Panc1 (cell line): ENCODE measurements at regions not wholly inside any gene's neighbourhood (a gene's known extent, or its start where the extent isn't known, plus 50 kb on each side); places are given as distances from the start of the nearest gene placed in this dataset.

Experiments used
- ATAC-seq: fragments of 200-7000 bp; cut with Tn5 transposase; 2 replicates; pipeline ENCODE4 v1.9.1; 2020; ENCODE audit warnings: mild to moderate bottlenecking, moderate library complexity
- BruUV-seq: library from RNA; stranded (reverse); fragments of 400-500 nt; replicated peaks from 2 replicates; lab custom pipeline; 2021; lab: Mats Ljungman, UMichigan
- CTCF ChIA-PET: fragments of 300-600 bp; sonication (Branson Sonifier 250); formaldehyde crosslinking; loops from one replicate; lab custom pipeline; 2022; ENCODE audit warnings: antibody characterized with exemption; lab: Charles Lee
- POLR2A ChIA-PET: fragments of 300-600 bp; sonication (Branson Sonifier 250); formaldehyde crosslinking; loops from one replicate; lab custom pipeline; 2022; ENCODE audit warnings: antibody characterized with exemption; lab: Charles Lee
- DNase-seq: peaks from one replicate; pipeline ENCODE4 v3.0.0-alpha.2; 2010; ENCODE audit warnings: low read depth, low spot score
- H3K27ac ChIP-seq: 2 replicates; pipeline ENCODE4 v1.5.1; 2011; ENCODE audit warnings: mild to moderate bottlenecking, low read length, inconsistent platforms
- H3K27me3 ChIP-seq: fragments of 200-500 bp; sonication (Bioruptor generic); 2 replicates; pipeline ENCODE4 v1.6.0; 2014; ENCODE audit warnings: low read length, inconsistent platforms; ENCODE audit not compliant: control insufficient read depth, insufficient read depth
- H3K36me3 ChIP-seq: fragments of 200-500 bp; sonication (Bioruptor generic); 2 replicates; pipeline ENCODE4 v1.5.1; 2014; ENCODE audit warnings: inconsistent platforms, mild to moderate bottlenecking, low read length, moderate library complexity; ENCODE audit not compliant: control insufficient read depth, insufficient read depth
- H3K4me1 ChIP-seq: 2 replicates; pipeline ENCODE4 v1.5.1; 2011; ENCODE audit warnings: inconsistent platforms, mild to moderate bottlenecking, low read length, moderate library complexity; ENCODE audit not compliant: control insufficient read depth, insufficient read depth
- H3K4me3 ChIP-seq, 2 experiments: 2 replicates each; pipeline ENCODE4 v1.5.1; 2011 to 2012; ENCODE audit warnings: low read depth in 2 of 2, low read length in 2 of 2, mild to moderate bottlenecking in 2 of 2, inconsistent platforms in 1 of 2, moderate library complexity in 1 of 2
- H3K9me3 ChIP-seq: fragments of 200-500 bp; sonication (Bioruptor generic); 2 replicates; pipeline ENCODE4 v1.5.1; 2014; ENCODE audit warnings: low read depth, mild to moderate bottlenecking, inconsistent platforms, low read length, moderate library complexity; ENCODE audit not compliant: control insufficient read depth, insufficient read depth
- CTCF ChIP-seq: fragments of 450-650 bp; IDR thresholded peaks from 2 replicates; pipeline ENCODE4 v1.5.1; 2017; ENCODE audit warnings: mild to moderate bottlenecking
- POLR2AphosphoS5 ChIP-seq: IDR thresholded peaks from 2 replicates; pipeline ENCODE4 v1.6.1; 2012; ENCODE audit warnings: mild to moderate bottlenecking, low read depth, low read length, moderate library complexity
- REST ChIP-seq, 2 experiments: IDR thresholded peaks; 2 replicates each; pipeline ENCODE4 v1.6.1; 2011 to 2012; ENCODE audit warnings: low read depth in 2 of 2, control low read depth in 1 of 2, low read length in 1 of 2, mild to moderate bottlenecking in 1 of 2, moderate library complexity in 1 of 2; ENCODE audit not compliant: insufficient read depth in 1 of 2
- SIN3A ChIP-seq: IDR thresholded peaks from 2 replicates; pipeline ENCODE4 v1.6.1; 2012; ENCODE audit warnings: low read depth, mild to moderate bottlenecking, low read length, moderate library complexity, borderline replicate concordance; ENCODE audit not compliant: insufficient read depth
- TCF7L2 ChIP-seq: IDR thresholded peaks from 2 replicates; pipeline ENCODE4 v1.6.1; 2011; ENCODE audit warnings: mild to moderate bottlenecking, low read depth, low read length, inconsistent platforms
- in situ Hi-C: cut with HindIII; loops from 2 replicates; pipeline ENCODE4 v1.10.0; 2016; ENCODE audit warnings: low sequenced_read_pairs, low pct_unique_long_range_greater_than_20kb
- intact Hi-C: fragments of 100-400 bp; cut with micrococcal nuclease; formaldehyde crosslinking; loops from one replicate; pipeline ENCODE4 v1.10.0; 2022; ENCODE audit not compliant: unreplicated experiment

- Histone ChIP-seq H3K4me1 (no peaks in the 10 kb centered on the region), H3K9me3 (no peaks in the 10 kb centered on the region), H3K27ac (no peak overlapping the region), H3K4me3 (no peak overlapping the region), H3K27me3 (peaks cover 5% of the 10 kb centered on the region), H3K36me3 (no peaks in the 10 kb centered on the region)
- no peak for ATAC-seq
- in situ Hi-C loops (no loop called here), intact Hi-C loops (no loop called here)
- no TSS peak for BruUV-seq
- ChIA-PET POLR2A (no interaction called here), CTCF (interaction anchor here (0.6 kb wide), 1 partner anchor 152 kb away, joined by 15 read pairs; no protein-coding TSS in a partner anchor)
- TF ChIP-seq POLR2AphosphoS5 (no peak), TCF7L2 (no peak), REST (IDR thresholded peaks at IDR 0.05; ENCODE audit: insufficient read depth in 1 of 2, low read depth in 2 of 2, low read length in 1 of 2) (no peak), SIN3A (no peak), CTCF (no peak)
- no peak for DNase-seq
Observed at GRCh38 chr12:111186347-111186746, 182.5 kb downstream of the PHETA1 start.

- Histone ChIP-seq H3K36me3 (no peaks in the 10 kb centered on the region), H3K4me3 (no peak overlapping the region), H3K4me1 (no peaks in the 10 kb centered on the region), H3K27me3 (peaks cover 4% of the 10 kb centered on the region), H3K27ac (no peak overlapping the region), H3K9me3 (no peaks in the 10 kb centered on the region)
- intact Hi-C loops (no loop called here), in situ Hi-C loops (no loop called here)
- ATAC-seq = no peak
- ChIA-PET CTCF (no interaction called here), POLR2A (no interaction called here)
- DNase-seq = no peak
- BruUV-seq = no TSS peak
- TF ChIP-seq SIN3A (no peak), REST (IDR thresholded peaks at IDR 0.05; ENCODE audit: insufficient read depth in 1 of 2, low read depth in 2 of 2, low read length in 1 of 2) (no peak), TCF7L2 (no peak), POLR2AphosphoS5 (no peak), CTCF (no peak)
Observed at GRCh38 chr12:111185889-111186227, 183.0 kb downstream of the PHETA1 start.
